Endothelial cell of umbilical vein (primary cell): ENCODE measurements at regions not wholly inside any gene's neighbourhood (a gene's known extent, or its start where the extent isn't known, plus 50 kb on each side); places are given as distances from the start of the nearest gene placed in this dataset.

Experiments
- BruUV-seq: library from RNA; stranded (reverse); fragments of 400-500 nt; replicated peaks from 2 replicates; lab custom pipeline; 2021; lab: Mats Ljungman, UMichigan
- CTCF ChIA-PET: fragments of 300-600, 350-600 bp; sonication (Branson Sonifier 250); formaldehyde crosslinking; loops from one replicate; lab custom pipeline; 2021; ENCODE audit warnings: antibody characterized with exemption, inconsistent platforms; lab: Charles Lee
- POLR2A ChIA-PET: fragments of 300-600, 350-600 bp; sonication (Branson Sonifier 250); formaldehyde crosslinking; loops from one replicate; lab custom pipeline; 2021; ENCODE audit warnings: antibody characterized with exemption, inconsistent platforms; lab: Charles Lee
- DNase-seq: peaks from one replicate; pipeline ENCODE4 v3.0.0-alpha.2; 2011; ENCODE audit warnings: low read depth, low spot score
- FAIRE-seq: peaks from 2 replicates; lab custom pipeline; 2011; peaks lifted over from hg19 to GRCh38; lab: Jason Lieb, UNC
- H2AFZ ChIP-seq: 2 replicates; pipeline ENCODE4 v1.6.0; 2012; ENCODE audit warnings: low read depth, low read length, control low read depth, inconsistent platforms
- H3K27ac ChIP-seq: 2 replicates; pipeline ENCODE4 v1.5.1; 2011; ENCODE audit warnings: low read depth, mild to moderate bottlenecking, control low read depth, low read length, moderate library complexity; ENCODE audit not compliant: insufficient read depth
- H3K27me3 ChIP-seq, 2 experiments: 2 replicates each; pipeline versions ENCODE4 v1.6.0 to v1.6.1; 2011; ENCODE audit warnings: low read length in 2 of 2, mixed read lengths in 1 of 2; ENCODE audit not compliant: control insufficient read depth in 2 of 2, insufficient read depth in 2 of 2
- H3K36me3 ChIP-seq, 2 experiments: 2 replicates in 1 of 2; 3 replicates in 1 of 2; pipeline ENCODE4 v1.5.1; 2011; ENCODE audit warnings: low read length in 2 of 2, mild to moderate bottlenecking in 1 of 2, moderate library complexity in 1 of 2; ENCODE audit not compliant: control insufficient read depth in 2 of 2, insufficient read depth in 2 of 2; ENCODE audit errors: extremely low read depth in 1 of 2
- H3K4me1 ChIP-seq: 3 replicates; pipeline ENCODE4 v1.5.1; 2011; ENCODE audit warnings: mild to moderate bottlenecking, low read length; ENCODE audit not compliant: control insufficient read depth, insufficient read depth; ENCODE audit errors: extremely low read depth
- H3K4me2 ChIP-seq: 2 replicates; pipeline ENCODE4 v1.6.1; 2011; ENCODE audit warnings: low read length, control low read depth, mixed read lengths; ENCODE audit not compliant: insufficient read depth
- H3K4me3 ChIP-seq, 3 experiments: fragments of 200-600 bp in 1 of 3; sonication (generic), shearing (Covaris generic) in 1 of 3; replicated peaks in 1 of 3; 2 replicates each; pipeline ENCODE4 v1.5.1; 2011 to 2016; ENCODE audit warnings: control low read depth in 3 of 3, low read length in 3 of 3, mild to moderate bottlenecking in 2 of 3, inconsistent platforms in 1 of 3, low read depth in 1 of 3, moderate library complexity in 1 of 3; ENCODE audit not compliant: insufficient read depth in 1 of 3
- H3K79me2 ChIP-seq: 2 replicates; pipeline ENCODE4 v1.6.0; 2012; ENCODE audit warnings: low read length, inconsistent platforms; ENCODE audit not compliant: control insufficient read depth, insufficient read depth
- H3K9ac ChIP-seq: replicated peaks from 2 replicates; pipeline ENCODE3; 2011; ENCODE audit warnings: low read length, control low read depth; ENCODE audit not compliant: insufficient read depth; ENCODE audit errors: extremely low read depth
- H3K9me1 ChIP-seq: replicated peaks from 3 replicates; pipeline ENCODE4 v1.6.0; 2011; ENCODE audit warnings: mild to moderate bottlenecking, low read length; ENCODE audit not compliant: control insufficient read depth, insufficient read depth; ENCODE audit errors: extremely low read depth
- H3K9me3 ChIP-seq: replicated peaks from 2 replicates; pipeline ENCODE4 v1.5.1; 2012; ENCODE audit warnings: low read length, inconsistent platforms; ENCODE audit not compliant: control insufficient read depth, insufficient read depth
- H4K20me1 ChIP-seq: replicated peaks from 2 replicates; pipeline ENCODE3; 2011; ENCODE audit warnings: mild to moderate bottlenecking, low read length; ENCODE audit not compliant: control insufficient read depth, insufficient read depth; ENCODE audit errors: extremely low read depth
- EZH2 ChIP-seq: IDR thresholded peaks from 2 replicates; pipeline ENCODE4 v1.6.1; 2012; ENCODE audit warnings: borderline replicate concordance, low read depth, mild to moderate bottlenecking, moderate library complexity, low read length, inconsistent platforms; ENCODE audit not compliant: severe bottlenecking
- FOS ChIP-seq: IDR thresholded peaks from 2 replicates; pipeline ENCODE4 v1.6.1; 2011; ENCODE audit warnings: mild to moderate bottlenecking, low read length, moderate library complexity, borderline replicate concordance; ENCODE audit not compliant: insufficient read depth
- GATA2 ChIP-seq: IDR thresholded peaks from 2 replicates; pipeline ENCODE4 v1.7.0; 2011; ENCODE audit warnings: low read depth, mild to moderate bottlenecking, moderate library complexity, mixed read lengths, low read length; ENCODE audit not compliant: insufficient read length, insufficient read depth
- JUN ChIP-seq: IDR thresholded peaks from 2 replicates; pipeline ENCODE4 v1.6.1; 2011; ENCODE audit warnings: borderline replicate concordance, low read depth; ENCODE audit not compliant: insufficient read length, insufficient read depth
- MYC ChIP-seq: IDR thresholded peaks from one replicate; pipeline ENCODE4 v1.6.1; 2011; ENCODE audit warnings: mild to moderate bottlenecking, low read depth, low read length
- POLR2A ChIP-seq: IDR thresholded peaks from 2 replicates; pipeline ENCODE4 v1.6.1; 2012; ENCODE audit warnings: low read depth, mild to moderate bottlenecking, control low read depth, low read length
- POLR2AphosphoS5 ChIP-seq: IDR thresholded peaks from 2 replicates; pipeline ENCODE4 v1.6.1; 2012; ENCODE audit warnings: low read depth, mild to moderate bottlenecking, control low read depth, low read length, moderate library complexity; ENCODE audit not compliant: insufficient read depth
- dilution Hi-C: fragments of 300-500 bp; cut with MboI; formaldehyde crosslinking; loops from one replicate; pipeline ENCODE4 v1.15.0; 2019; ENCODE audit warnings: low sequenced_read_pairs; ENCODE audit not compliant: extremely low pct_ligation_motif_present
- intact Hi-C: fragments of 100-400 bp; cut with micrococcal nuclease; formaldehyde crosslinking; loops from one replicate; pipeline ENCODE4 v1.10.0; 2022
- TF ChIP-seq, protein P1 (sequence below): IDR thresholded peaks from 2 replicates; pipeline ENCODE4 v1.6.1; 2011; ENCODE audit not compliant: insufficient read depth, insufficient read length
- TF ChIP-seq, protein P2 (sequence below), 2 donors: IDR thresholded peaks; 1 replicate in 1 of 2; 2 replicates in 1 of 2; pipeline ENCODE4 v1.5.1; 2011; ENCODE audit warnings: low read length in 2 of 2, mild to moderate bottlenecking in 2 of 2, moderate library complexity in 2 of 2, control low read depth in 1 of 2, inconsistent platforms in 1 of 2, low read depth in 1 of 2; ENCODE audit not compliant: insufficient read depth in 1 of 2; ENCODE audit errors: extremely low read depth in 1 of 2

DNA sequence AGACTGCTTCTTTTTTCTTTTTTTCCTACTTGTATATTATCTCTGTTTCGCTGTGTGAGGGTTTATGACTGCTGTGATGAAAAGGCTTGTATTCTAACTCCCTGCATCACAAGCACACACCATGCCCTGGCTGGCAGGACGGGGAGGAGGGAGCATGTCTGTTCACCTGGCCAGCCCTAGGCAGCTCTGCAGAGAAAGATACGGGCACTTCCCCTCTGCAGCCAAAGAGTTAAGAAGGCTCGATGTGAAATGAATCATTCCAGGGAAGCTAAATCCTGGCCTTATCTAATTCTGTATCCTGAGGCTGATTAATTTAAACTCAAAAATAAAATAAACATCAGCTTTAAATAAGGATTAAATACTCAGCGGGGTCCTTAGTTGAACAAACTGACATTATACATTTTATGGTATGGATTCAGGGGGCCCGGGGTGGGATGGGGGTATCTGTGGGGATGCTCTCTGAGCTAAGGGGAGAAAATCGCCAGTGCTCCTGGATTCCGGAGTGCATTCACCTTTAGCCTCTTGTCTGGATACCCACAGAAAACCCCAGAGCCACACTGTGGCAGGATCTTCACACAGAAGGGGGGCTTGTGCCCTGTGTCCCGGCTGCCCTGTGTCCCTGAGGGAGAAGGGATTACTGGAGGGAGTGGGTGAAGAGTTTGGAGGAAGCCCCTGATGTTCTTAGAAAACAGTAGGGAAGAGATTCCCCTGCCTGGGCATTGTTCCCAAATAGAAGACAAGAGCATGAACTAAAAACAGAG lies 321.5 kb downstream of the NPHP4 start:
- H3K4me1 ChIP-seq, result no peaks in the 10 kb centered on the region
- intact Hi-C loops (no loop called here), dilution Hi-C loops (no loop called here)
- H3K79me2 ChIP-seq, result no peaks in the 10 kb centered on the region
- H3K9me1 ChIP-seq, result no peaks in the 10 kb centered on the region
- no peaks in the 10 kb centered on the region for H4K20me1 ChIP-seq
- H3K9me3 ChIP-seq, result peaks cover 16% of the 10 kb centered on the region
- no peak overlapping the region for H3K4me3 ChIP-seq
- CTCF ChIA-PET, result no interaction called here
- POLR2A ChIA-PET, result no interaction called here
- no peak overlapping the region for H3K9ac ChIP-seq
- no TSS peak for BruUV-seq
- DNase-seq, result no peak
- TF ChIP-seq MYC (no peak), GATA2 (no peak), EZH2 (no peak), POLR2A (no peak), FOS (no peak), POLR2AphosphoS5 (no peak), JUN (no peak)
- TF ChIP-seq, protein P1, sequence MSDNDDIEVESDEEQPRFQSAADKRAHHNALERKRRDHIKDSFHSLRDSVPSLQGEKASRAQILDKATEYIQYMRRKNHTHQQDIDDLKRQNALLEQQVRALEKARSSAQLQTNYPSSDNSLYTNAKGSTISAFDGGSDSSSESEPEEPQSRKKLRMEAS, result no peak
- TF ChIP-seq, protein P2, sequence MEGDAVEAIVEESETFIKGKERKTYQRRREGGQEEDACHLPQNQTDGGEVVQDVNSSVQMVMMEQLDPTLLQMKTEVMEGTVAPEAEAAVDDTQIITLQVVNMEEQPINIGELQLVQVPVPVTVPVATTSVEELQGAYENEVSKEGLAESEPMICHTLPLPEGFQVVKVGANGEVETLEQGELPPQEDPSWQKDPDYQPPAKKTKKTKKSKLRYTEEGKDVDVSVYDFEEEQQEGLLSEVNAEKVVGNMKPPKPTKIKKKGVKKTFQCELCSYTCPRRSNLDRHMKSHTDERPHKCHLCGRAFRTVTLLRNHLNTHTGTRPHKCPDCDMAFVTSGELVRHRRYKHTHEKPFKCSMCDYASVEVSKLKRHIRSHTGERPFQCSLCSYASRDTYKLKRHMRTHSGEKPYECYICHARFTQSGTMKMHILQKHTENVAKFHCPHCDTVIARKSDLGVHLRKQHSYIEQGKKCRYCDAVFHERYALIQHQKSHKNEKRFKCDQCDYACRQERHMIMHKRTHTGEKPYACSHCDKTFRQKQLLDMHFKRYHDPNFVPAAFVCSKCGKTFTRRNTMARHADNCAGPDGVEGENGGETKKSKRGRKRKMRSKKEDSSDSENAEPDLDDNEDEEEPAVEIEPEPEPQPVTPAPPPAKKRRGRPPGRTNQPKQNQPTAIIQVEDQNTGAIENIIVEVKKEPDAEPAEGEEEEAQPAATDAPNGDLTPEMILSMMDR (IDR thresholded peaks at IDR 0.05; ENCODE audit: extremely low read depth in 1 of 2, insufficient read depth in 1 of 2, low read depth in 1 of 2, low read length in 2 of 2), result no peak
- no peak overlapping the region for H3K4me2 ChIP-seq
- no peak overlapping the region for H3K27ac ChIP-seq
- no peak overlapping the region for H2AFZ ChIP-seq
- no peak for FAIRE-seq
- H3K27me3 ChIP-seq, result no peaks in the 10 kb centered on the region
- H3K36me3 ChIP-seq, result no peaks in the 10 kb centered on the region
